ENCODE measurements at regions not wholly inside any gene's neighbourhood (a gene's known extent, or its start where the extent isn't known, plus 50 kb on each side); places are given as distances from the start of the nearest gene placed in this dataset.

DNA sequence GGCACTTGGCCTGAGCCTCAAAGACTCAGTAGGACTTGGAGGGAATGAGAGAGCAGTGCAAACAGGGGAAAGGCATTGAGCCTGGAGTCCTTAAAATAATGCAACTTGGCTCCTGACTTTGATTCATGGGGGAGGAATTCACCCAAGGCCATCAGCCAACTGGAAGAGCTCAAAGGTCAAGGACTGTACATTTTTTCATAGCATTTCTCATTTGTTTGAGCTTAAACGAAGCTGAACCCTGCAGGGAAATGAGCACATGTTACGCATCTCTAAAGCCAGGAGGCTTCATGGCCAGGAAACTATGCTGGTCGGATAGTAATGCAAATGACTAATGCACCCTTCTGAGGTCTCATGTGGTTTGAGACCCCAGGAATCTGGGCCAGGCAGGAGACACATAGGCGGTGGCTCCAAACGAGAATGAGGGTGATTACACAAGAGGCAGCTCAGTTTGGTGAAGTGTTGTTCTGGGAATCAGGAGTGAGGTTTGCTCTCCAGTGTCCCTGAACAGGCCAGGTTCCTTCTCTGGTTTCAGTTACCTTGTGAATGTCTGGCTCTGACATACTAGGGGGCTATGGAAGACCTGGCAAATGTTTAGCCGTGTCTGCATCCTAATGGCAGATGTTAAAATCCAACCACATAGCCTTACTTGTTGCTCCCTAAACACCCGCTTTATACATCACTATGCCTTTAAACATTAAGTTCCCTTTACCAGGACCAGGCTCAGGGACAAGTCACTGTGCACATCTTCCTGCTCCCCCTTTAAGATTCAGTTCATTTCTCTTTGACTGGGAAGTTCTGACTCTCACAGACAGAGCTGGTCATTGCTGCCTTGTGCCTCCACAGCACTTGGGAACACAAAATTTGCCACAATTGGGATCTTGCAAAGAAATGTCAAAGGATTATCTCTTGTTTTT lies 503.9 kb upstream of the USP24 start (continued):
- TF ChIP-seq, protein P1, sequence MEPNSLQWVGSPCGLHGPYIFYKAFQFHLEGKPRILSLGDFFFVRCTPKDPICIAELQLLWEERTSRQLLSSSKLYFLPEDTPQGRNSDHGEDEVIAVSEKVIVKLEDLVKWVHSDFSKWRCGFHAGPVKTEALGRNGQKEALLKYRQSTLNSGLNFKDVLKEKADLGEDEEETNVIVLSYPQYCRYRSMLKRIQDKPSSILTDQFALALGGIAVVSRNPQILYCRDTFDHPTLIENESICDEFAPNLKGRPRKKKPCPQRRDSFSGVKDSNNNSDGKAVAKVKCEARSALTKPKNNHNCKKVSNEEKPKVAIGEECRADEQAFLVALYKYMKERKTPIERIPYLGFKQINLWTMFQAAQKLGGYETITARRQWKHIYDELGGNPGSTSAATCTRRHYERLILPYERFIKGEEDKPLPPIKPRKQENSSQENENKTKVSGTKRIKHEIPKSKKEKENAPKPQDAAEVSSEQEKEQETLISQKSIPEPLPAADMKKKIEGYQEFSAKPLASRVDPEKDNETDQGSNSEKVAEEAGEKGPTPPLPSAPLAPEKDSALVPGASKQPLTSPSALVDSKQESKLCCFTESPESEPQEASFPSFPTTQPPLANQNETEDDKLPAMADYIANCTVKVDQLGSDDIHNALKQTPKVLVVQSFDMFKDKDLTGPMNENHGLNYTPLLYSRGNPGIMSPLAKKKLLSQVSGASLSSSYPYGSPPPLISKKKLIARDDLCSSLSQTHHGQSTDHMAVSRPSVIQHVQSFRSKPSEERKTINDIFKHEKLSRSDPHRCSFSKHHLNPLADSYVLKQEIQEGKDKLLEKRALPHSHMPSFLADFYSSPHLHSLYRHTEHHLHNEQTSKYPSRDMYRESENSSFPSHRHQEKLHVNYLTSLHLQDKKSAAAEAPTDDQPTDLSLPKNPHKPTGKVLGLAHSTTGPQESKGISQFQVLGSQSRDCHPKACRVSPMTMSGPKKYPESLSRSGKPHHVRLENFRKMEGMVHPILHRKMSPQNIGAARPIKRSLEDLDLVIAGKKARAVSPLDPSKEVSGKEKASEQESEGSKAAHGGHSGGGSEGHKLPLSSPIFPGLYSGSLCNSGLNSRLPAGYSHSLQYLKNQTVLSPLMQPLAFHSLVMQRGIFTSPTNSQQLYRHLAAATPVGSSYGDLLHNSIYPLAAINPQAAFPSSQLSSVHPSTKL (CRISPR knock-in tag; IDR thresholded peaks at IDR 0.05): peak; percentile 66; the same call in 1 of the 2 replicates
- no peak for TF ChIP-seq SMARCC2 (IDR thresholded peaks at IDR 0.05)
- TF ChIP-seq SOX6 (IDR thresholded peaks at IDR 0.05): no peak
- TF ChIP-seq SOX6 (CRISPR knock-in tag; IDR thresholded peaks at IDR 0.05): peak; percentile 46; the same call in 1 of the 2 replicates
- peak; percentile 53 for TF ChIP-seq CEBPB (IDR thresholded peaks at IDR 0.05; ENCODE audit: borderline replicate concordance, low read depth, low read length)
- TF ChIP-seq, protein P2, sequence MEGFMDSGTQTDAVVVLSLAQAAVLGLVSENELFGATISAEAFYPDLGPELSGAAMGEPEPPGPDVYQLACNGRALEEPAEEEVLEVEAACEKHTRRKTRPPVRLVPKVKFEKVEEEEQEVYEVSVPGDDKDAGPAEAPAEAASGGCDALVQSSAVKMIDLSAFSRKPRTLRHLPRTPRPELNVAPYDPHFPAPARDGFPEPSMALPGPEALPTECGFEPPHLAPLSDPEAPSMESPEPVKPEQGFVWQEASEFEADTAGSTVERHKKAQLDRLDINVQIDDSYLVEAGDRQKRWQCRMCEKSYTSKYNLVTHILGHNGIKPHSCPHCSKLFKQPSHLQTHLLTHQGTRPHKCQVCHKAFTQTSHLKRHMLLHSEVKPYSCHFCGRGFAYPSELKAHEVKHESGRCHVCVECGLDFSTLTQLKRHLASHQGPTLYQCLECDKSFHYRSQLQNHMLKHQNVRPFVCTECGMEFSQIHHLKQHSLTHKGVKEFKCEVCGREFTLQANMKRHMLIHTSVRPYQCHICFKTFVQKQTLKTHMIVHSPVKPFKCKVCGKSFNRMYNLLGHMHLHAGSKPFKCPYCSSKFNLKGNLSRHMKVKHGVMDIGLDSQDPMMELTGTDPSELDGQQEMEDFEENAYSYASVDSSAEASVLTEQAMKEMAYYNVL (CRISPR knock-in tag; IDR thresholded peaks at IDR 0.05; ENCODE audit: borderline replicate concordance): peak; percentile 47; the same call in 1 of the 2 replicates
- no peak for TF ChIP-seq IRX3 (CRISPR knock-in tag; IDR thresholded peaks at IDR 0.05; ENCODE audit: borderline replicate concordance, low read depth)
- TF ChIP-seq, protein P3, sequence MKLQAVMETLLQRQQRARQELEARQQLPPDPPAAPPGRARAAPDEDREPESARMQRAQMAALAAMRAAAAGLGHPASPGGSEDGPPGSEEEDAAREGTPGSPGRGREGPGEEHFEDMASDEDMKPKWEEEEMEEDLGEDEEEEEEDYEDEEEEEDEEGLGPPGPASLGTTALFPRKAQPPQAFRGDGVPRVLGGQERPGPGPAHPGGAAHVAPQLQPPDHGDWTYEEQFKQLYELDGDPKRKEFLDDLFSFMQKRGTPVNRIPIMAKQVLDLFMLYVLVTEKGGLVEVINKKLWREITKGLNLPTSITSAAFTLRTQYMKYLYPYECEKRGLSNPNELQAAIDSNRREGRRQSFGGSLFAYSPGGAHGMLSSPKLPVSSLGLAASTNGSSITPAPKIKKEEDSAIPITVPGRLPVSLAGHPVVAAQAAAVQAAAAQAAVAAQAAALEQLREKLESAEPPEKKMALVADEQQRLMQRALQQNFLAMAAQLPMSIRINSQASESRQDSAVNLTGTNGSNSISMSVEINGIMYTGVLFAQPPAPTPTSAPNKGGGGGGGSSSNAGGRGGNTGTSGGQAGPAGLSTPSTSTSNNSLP (IDR thresholded peaks at IDR 0.05; ENCODE audit: low read depth, low read length): 0 out of 2 replicates have a peak, but pooled peaks have one; percentile 16
- no peak for TF ChIP-seq SOX5 (CRISPR knock-in tag; IDR thresholded peaks at IDR 0.05; ENCODE audit: borderline replicate concordance)
- no peak for TF ChIP-seq RBFOX2 (IDR thresholded peaks at IDR 0.05; ENCODE audit: low read depth, low read length)
- no peak for TF ChIP-seq EZH2 (conservative IDR thresholded peaks at IDR 0.05; ENCODE audit: low read depth, low read length)
- TF ChIP-seq RBAK (CRISPR knock-in tag; IDR thresholded peaks at IDR 0.05): no peak
- TF ChIP-seq ZSCAN30 (CRISPR knock-in tag; IDR thresholded peaks at IDR 0.05): no peak
- TF ChIP-seq, protein P4, sequence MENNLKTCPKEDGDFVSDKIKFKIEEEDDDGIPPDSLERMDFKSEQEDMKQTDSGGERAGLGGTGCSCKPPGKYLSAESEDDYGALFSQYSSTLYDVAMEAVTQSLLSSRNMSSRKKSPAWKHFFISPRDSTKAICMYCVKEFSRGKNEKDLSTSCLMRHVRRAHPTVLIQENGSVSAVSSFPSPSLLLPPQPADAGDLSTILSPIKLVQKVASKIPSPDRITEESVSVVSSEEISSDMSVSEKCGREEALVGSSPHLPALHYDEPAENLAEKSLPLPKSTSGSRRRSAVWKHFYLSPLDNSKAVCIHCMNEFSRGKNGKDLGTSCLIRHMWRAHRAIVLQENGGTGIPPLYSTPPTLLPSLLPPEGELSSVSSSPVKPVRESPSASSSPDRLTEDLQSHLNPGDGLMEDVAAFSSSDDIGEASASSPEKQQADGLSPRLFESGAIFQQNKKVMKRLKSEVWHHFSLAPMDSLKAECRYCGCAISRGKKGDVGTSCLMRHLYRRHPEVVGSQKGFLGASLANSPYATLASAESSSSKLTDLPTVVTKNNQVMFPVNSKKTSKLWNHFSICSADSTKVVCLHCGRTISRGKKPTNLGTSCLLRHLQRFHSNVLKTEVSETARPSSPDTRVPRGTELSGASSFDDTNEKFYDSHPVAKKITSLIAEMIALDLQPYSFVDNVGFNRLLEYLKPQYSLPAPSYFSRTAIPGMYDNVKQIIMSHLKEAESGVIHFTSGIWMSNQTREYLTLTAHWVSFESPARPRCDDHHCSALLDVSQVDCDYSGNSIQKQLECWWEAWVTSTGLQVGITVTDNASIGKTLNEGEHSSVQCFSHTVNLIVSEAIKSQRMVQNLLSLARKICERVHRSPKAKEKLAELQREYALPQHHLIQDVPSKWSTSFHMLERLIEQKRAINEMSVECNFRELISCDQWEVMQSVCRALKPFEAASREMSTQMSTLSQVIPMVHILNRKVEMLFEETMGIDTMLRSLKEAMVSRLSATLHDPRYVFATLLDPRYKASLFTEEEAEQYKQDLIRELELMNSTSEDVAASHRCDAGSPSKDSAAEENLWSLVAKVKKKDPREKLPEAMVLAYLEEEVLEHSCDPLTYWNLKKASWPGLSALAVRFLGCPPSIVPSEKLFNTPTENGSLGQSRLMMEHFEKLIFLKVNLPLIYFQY (CRISPR knock-in tag; IDR thresholded peaks at IDR 0.05; ENCODE audit: borderline replicate concordance): no peak
- TF ChIP-seq, protein P5, sequence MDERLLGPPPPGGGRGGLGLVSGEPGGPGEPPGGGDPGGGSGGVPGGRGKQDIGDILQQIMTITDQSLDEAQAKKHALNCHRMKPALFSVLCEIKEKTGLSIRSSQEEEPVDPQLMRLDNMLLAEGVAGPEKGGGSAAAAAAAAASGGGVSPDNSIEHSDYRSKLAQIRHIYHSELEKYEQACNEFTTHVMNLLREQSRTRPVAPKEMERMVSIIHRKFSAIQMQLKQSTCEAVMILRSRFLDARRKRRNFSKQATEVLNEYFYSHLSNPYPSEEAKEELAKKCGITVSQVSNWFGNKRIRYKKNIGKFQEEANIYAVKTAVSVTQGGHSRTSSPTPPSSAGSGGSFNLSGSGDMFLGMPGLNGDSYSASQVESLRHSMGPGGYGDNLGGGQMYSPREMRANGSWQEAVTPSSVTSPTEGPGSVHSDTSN (CRISPR knock-in tag; IDR thresholded peaks at IDR 0.05): no peak
- no peak for TF ChIP-seq SMAD3 (CRISPR knock-in tag; IDR thresholded peaks at IDR 0.05)
